ENCODE measurements at regions not wholly inside any gene's neighbourhood (a gene's known extent, or its start where the extent isn't known, plus 50 kb on each side); places are given as distances from the start of the nearest gene placed in this dataset.

DNA sequence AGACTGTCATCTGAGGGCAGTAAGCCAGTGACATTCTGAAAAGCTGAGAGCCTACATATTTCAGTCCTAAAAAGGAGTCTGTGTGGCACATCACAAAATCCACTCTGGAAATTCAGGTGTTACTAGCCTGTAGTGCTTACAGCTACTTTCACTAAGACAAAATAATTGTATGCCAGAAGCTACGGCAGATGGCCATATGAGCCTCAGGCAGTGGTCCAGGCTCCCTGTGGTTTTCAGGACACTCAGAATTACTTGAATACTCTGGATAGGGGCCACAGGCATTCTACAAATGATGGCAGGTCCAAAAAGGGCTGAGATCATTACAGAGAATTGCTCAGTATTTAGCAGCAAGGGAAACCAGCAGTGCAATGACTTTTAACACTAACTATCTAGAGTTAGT is 527.1 kb downstream of the MRPL39 start:
- H3K4me1 Mint-ChIP-seq, result peaks cover 0 to 3% (median 2%) of the 10 kb centered on the region in 3 donors
- no peak overlapping the region for H3K4me3 Mint-ChIP-seq
- H3K9me3 Mint-ChIP-seq, result peaks cover 0 to 2% (median 0%) of the 10 kb centered on the region in 3 donors
- H3K27me3 Mint-ChIP-seq, result no peaks in the 10 kb centered on the region
- peaks cover 8% of the 10 kb centered on the region for H3K36me3 Mint-ChIP-seq
- peak overlapping the region in 1 of 3 donors; percentile 28 for H3K27ac Mint-ChIP-seq

DNA sequence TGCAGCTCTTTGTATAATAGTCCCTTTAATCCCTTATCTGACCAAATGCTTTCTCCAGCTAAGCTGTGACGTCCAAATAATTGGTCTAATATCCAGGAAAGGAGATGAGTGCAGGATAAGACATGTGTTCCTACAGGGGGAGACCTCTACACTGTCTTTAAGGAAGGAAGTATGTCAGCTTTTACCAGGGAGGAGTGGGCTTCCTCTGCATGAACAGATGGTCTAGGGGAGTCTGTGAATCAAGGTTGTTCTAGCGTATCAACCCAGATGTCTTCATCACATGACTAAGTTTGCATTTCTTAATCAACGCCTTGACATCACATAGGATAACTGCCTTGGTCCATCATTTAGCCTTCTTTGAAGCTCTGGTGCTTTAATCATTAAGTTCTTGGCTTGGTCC is 528.2 kb downstream of the MRPL39 start:
- H3K27me3 Mint-ChIP-seq, result no peaks in the 10 kb centered on the region
- H3K4me3 Mint-ChIP-seq, result no peak overlapping the region
- peaks cover 5% of the 10 kb centered on the region for H3K36me3 Mint-ChIP-seq
- peaks cover 0 to 3% (median 2%) of the 10 kb centered on the region in 3 donors for H3K4me1 Mint-ChIP-seq
- peaks cover 0 to 2% (median 0%) of the 10 kb centered on the region in 3 donors for H3K9me3 Mint-ChIP-seq
- H3K27ac Mint-ChIP-seq, result no peak overlapping the region

DNA sequence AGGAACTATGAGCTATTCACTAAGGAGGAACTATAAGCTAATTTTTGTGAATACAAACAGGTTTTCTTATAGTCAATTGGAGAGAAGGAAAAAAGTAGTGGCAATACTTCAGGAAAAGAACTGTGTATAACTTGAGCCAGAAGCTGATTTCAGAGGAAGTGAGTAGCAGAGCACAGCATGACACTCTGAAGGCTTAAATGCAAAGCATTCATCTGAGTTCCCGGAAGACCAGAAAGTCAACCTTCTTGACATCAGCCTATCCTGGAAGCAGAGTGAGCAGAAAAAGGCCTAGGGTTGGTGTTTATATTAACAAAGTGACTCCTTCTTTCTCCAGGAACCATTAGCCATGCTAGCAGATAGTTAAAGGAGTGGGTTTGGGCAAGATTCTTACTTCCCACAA is 545.2 kb downstream of the MRPL39 start:
- Mint-ChIP-seq H3K36me3 (peaks cover 2% of the 10 kb centered on the region), H3K4me1 (peaks cover 17 to 29% (median 25%) of the 10 kb centered on the region in 3 donors), H3K4me3 (peak overlapping the region in 1 of 4 donors; percentile 75), H3K27me3 (no peaks in the 10 kb centered on the region), H3K9me3 (peaks cover 0 to 2% (median 1%) of the 10 kb centered on the region in 3 donors), H3K27ac (peak overlapping the region in 1 of 3 donors; percentile 56)

DNA sequence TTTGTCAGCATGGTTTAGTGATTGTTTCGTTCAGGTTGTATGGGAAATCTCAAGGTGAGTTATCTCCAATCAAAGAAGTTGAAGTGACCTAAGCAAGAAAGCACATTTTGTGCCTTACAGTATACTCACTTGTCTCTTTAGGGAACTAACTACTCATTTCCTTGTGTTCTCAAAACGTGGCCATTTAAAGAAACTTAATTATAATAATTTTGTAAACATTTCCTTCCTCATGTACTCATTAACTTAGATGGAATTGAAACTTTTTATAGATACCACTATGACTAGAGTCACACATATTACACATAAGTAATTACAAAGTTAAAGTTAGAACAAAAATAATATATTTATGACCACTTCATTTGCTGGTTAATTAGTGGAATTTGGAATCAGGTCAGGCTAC is 552.6 kb downstream of the MRPL39 start:
- peaks cover 8 to 17% (median 17%) of the 10 kb centered on the region in 3 donors for H3K4me1 Mint-ChIP-seq
- H3K4me3 Mint-ChIP-seq, result peak overlapping the region in 1 of 4 donors; percentile 47
- no peaks in the 10 kb centered on the region for H3K36me3 Mint-ChIP-seq
- H3K9me3 Mint-ChIP-seq, result peaks cover 2 to 6% (median 4%) of the 10 kb centered on the region in 3 donors
- no peaks in the 10 kb centered on the region for H3K27me3 Mint-ChIP-seq
- no peak overlapping the region for H3K27ac Mint-ChIP-seq

DNA sequence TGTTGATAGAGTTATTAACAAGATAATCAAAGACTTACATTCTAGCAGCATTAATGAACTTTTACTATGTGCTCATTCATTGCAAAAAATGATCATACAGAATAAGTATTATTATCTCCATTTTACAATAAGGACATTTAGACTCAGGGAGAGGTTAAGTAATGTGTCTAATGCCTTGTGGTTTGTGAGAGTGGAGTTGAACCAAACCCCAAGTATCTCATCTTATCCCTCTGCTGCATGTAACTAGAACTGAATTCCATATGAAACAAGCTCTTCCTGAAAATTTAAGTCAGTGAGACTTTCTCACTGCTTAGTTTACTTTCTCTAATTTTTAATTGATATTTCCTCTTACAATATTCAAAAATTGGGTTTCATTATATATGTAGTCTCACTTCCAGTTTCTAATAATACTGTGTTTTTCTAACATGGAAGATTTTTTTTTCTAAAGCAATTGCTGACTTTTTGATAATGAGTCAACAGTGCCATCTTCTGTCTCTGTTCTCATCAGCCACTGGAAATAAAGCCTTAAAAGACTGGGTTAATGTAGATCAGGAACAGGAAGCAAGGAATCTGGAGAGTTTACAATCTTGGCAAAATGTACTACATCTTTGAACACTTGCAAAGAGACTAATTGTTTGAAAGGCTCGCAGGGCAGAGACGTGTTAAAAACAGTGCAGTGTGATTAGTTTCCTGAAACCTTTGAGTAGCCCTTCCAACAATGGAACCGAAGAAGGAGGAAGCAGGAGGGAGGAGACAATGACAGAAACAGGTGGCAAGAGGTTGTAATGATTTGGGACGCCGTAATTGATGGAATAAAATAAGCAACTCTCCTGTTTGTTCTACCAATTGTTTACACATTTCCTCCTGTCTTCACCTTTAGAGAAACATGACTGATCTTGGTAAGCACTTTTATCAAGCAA is 567.6 kb downstream of the MRPL39 start:
- H3K27ac Mint-ChIP-seq, result peak overlapping the region in 1 of 3 donors; percentile 57
- H3K27me3 Mint-ChIP-seq, result no peaks in the 10 kb centered on the region
- H3K9me3 Mint-ChIP-seq, result no peaks in the 10 kb centered on the region
- H3K36me3 Mint-ChIP-seq, result no peaks in the 10 kb centered on the region
- peak overlapping the region; percentile 42 to 91 (median 77) for H3K4me3 Mint-ChIP-seq
- H3K4me1 Mint-ChIP-seq, result peaks cover 19 to 25% (median 20%) of the 10 kb centered on the region in 3 donors

DNA sequence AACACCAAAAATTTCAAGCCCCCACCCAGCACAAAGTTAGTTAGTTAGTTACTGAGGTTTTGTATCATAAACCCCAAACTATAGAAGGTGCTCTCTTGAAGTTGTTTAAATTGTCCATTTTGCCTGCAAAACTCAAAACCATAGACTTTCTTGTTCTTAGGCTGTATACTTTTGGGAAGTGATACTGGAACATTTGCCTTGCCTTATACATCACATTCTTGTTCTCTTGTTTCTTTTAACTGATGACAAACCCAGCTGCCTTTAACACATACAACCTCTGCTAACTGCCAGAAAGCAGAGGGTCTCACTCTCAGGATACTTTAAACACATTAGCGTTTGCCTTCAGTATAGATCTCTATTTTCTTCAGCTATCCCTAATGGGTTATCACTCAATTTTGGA is 570.5 kb downstream of the MRPL39 start:
- H3K4me3 Mint-ChIP-seq, result no peak overlapping the region
- H3K4me1 Mint-ChIP-seq, result peaks cover 17 to 23% (median 20%) of the 10 kb centered on the region in 3 donors
- H3K36me3 Mint-ChIP-seq, result no peaks in the 10 kb centered on the region
- no peaks in the 10 kb centered on the region for H3K27me3 Mint-ChIP-seq
- H3K27ac Mint-ChIP-seq, result no peak overlapping the region
- no peaks in the 10 kb centered on the region for H3K9me3 Mint-ChIP-seq

DNA sequence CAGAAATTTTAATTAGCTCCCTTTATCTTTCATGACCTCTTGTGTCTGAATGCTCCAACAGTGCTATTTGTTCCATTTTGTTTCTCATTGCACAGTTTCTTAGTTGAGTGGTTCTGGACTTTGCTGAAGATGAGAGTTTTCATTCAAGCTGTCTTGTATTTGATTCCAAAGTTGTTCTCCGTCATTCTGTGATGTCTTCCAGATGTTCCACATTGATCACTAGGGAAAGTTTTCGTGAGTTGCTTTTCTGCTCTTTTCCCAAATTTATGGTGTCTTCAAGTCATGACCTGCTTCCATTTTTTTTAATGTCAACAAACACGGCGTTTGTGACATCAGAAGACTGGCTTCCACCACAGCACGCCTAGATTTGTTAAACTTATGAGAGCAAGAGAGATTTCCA is 575.5 kb downstream of the MRPL39 start:
- no peak overlapping the region for H3K4me3 Mint-ChIP-seq
- no peaks in the 10 kb centered on the region for H3K9me3 Mint-ChIP-seq
- H3K27me3 Mint-ChIP-seq, result no peaks in the 10 kb centered on the region
- peaks cover 2 to 7% (median 3%) of the 10 kb centered on the region in 3 donors for H3K4me1 Mint-ChIP-seq
- no peak overlapping the region for H3K27ac Mint-ChIP-seq
- H3K36me3 Mint-ChIP-seq, result peaks cover 3% of the 10 kb centered on the region

DNA sequence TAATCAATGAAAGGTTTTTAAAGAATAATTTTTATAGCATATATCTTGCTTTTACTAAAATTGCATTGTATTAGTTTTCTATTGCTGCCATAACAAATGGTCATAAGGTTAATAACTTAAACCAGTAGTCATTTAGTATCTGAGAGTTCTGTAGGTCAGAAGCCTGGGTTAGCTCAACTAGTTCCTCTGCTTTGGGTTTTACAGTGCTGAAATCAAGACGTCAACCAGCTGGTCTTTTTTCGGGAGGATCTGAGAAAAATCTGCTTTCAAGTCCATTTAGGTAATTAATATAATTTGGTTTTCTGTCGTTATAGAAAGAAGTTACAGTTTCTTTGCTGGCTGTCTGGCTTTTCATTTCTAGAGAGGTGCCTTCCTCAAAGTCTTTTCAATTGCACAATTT is 577.7 kb downstream of the MRPL39 start:
- Mint-ChIP-seq H3K36me3 (peaks cover 3% of the 10 kb centered on the region), H3K4me1 (peaks cover 0 to 4% (median 0%) of the 10 kb centered on the region in 3 donors), H3K27ac (no peak overlapping the region), H3K27me3 (no peaks in the 10 kb centered on the region), H3K4me3 (no peak overlapping the region), H3K9me3 (peaks cover 0 to 2% (median 0%) of the 10 kb centered on the region in 3 donors)

DNA sequence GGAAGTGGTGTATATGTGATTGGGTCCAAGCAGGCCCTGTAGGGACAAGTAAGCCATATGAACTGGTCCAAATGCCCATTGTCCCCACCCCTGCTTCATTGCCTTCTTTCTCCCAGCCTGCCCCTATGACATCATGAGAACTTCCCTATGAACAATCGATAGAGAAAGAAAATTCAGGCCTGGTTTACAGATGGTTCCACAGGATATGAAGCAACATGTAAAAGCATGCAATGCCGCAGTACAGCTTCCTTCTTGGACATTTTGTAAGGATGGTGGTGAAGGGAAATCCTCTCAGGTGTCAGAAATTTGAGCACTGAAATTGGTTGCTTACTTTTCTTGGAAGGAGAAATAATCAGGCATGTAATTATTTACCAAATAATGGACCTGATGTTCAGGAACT is 581.7 kb downstream of the MRPL39 start:
- Mint-ChIP-seq H3K27me3 (no peaks in the 10 kb centered on the region), H3K36me3 (peaks cover 3% of the 10 kb centered on the region), H3K9me3 (peaks cover 0 to 2% (median 0%) of the 10 kb centered on the region in 3 donors), H3K4me1 (no peaks in the 10 kb centered on the region), H3K4me3 (no peak overlapping the region), H3K27ac (peak overlapping the region in 1 of 3 donors; percentile 68)

DNA sequence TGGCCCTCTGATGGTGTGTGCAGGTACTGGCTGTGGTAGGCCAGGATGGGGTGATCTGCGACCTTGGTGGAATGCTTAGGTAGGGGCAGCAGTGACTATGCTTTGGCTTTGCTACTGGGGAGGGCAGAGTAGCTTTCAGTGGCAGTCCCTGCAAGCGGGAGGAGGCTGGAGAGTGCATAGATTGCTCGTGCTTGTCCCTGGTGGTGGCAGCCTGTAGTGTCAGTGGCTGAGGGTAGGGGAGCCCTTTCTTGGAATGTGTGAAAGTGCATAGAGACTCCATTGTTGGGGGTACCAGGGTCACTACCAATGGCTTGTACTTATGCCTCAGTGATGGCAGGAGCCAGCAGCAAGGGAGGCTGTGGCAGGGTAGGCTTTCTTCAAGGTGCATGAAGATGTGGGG is 582.6 kb downstream of the MRPL39 start:
- Mint-ChIP-seq H3K27me3 (no peaks in the 10 kb centered on the region), H3K4me1 (no peaks in the 10 kb centered on the region), H3K27ac (peak overlapping the region in 2 of 3 donors; percentile 15 to 68), H3K36me3 (peaks cover 3% of the 10 kb centered on the region), H3K9me3 (peaks cover 0 to 4% (median 0%) of the 10 kb centered on the region in 3 donors), H3K4me3 (peak overlapping the region in 1 of 4 donors; percentile 30)

DNA sequence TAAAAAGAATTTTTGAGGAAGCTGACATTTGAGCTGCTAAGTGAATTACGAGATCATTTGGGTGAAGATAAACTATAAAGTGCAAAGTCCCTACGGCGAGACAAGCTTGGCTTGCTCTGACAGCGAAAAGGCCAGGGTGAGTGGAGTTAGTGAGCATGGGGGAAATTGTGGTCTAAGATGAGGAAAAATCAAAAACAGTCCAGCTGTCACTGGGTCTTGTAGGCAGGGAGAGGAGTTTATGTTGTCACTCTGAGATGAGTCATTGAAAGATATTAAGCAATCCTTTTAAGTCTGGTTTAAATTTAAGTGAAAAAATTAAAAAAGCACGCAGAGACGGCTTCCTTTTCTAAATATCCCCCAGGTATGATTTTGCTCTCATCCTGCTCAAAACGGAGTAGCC is 601.9 kb downstream of the MRPL39 start:
- no peaks in the 10 kb centered on the region for H3K27me3 Mint-ChIP-seq
- no peak overlapping the region for H3K4me3 Mint-ChIP-seq
- H3K9me3 Mint-ChIP-seq, result peaks cover 6 to 7% (median 6%) of the 10 kb centered on the region in 3 donors
- peaks cover 5% of the 10 kb centered on the region for H3K36me3 Mint-ChIP-seq
- H3K4me1 Mint-ChIP-seq, result peaks cover 0 to 1% (median 0%) of the 10 kb centered on the region in 3 donors
- H3K27ac Mint-ChIP-seq, result no peak overlapping the region

DNA sequence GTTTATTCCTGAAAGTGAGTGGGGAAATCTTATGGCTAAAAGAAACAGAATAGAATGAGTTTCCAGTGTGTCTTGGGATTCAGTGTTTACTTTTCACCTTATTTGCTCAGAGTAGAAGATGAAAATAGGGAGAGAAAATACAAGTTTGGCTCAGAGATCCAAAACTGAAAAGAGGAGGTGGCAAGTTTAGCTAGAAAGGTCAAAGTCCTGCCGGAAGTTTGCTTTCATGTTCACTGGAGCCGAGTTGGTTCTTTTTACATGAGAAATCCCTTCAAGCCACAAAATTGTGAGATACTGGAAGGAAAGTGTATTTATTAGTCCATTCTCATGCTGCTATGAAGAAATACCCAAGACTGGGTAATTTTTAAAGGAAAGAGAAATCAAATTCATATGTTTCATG is 604.6 kb downstream of the MRPL39 start:
- peaks cover 0 to 2% (median 1%) of the 10 kb centered on the region in 3 donors for H3K4me1 Mint-ChIP-seq
- peaks cover 5 to 7% (median 6%) of the 10 kb centered on the region in 3 donors for H3K9me3 Mint-ChIP-seq

DNA sequence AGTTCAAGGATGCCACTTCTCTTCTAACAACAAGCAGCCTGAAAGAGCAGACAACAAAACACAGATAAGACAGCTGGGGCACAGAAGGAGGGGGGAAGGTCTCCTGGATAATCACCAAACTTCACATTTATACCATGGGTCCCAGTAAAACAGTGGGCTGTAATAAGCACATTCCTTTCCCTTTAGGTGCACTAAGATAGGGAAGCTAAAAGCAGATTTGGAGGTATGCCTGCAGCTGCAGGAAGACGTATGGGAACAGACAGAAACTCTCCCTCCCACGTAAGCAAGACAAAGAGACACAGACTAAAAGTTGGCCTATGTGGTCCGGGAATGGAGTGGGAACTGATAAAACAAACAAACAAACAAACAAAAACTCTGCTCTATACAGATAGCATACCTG is 612.1 kb downstream of the MRPL39 start:
- H3K4me1 Mint-ChIP-seq, result peaks cover 0 to 6% (median 5%) of the 10 kb centered on the region in 3 donors
- no peak overlapping the region for H3K27ac Mint-ChIP-seq
- H3K4me3 Mint-ChIP-seq, result no peak overlapping the region
- H3K9me3 Mint-ChIP-seq, result peaks cover 0 to 3% (median 2%) of the 10 kb centered on the region in 3 donors
- no peaks in the 10 kb centered on the region for H3K36me3 Mint-ChIP-seq
- no peaks in the 10 kb centered on the region for H3K27me3 Mint-ChIP-seq

More for the DNA sequence above, 604.6 kb downstream of the MRPL39 start:
- no peak overlapping the region for H3K4me3 Mint-ChIP-seq
- no peak overlapping the region for H3K27ac Mint-ChIP-seq
- H3K36me3 Mint-ChIP-seq, result peaks cover 5% of the 10 kb centered on the region
- H3K27me3 Mint-ChIP-seq, result no peaks in the 10 kb centered on the region

DNA sequence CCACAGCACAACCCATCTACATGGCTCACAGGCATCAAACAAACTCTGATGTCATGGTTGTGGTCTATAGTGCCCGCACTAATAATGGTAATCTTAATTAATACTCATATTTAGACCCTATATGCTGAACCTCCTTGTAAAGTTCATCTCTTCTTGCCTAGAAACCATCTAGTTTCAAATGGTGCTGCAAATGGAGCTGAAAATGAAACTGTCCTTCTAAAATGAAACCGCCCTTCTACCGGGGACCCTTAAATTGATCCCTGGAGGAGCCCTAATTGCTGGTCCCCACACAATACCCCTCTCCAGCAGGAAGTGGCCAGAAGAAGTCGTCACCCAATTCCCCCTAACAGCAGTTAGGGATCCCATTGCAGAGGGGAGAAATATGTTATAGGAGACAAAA is 612.6 kb downstream of the MRPL39 start:
- Mint-ChIP-seq H3K27ac (no peak overlapping the region), H3K4me1 (peaks cover 0 to 5% (median 5%) of the 10 kb centered on the region in 3 donors), H3K27me3 (no peaks in the 10 kb centered on the region)

DNA sequence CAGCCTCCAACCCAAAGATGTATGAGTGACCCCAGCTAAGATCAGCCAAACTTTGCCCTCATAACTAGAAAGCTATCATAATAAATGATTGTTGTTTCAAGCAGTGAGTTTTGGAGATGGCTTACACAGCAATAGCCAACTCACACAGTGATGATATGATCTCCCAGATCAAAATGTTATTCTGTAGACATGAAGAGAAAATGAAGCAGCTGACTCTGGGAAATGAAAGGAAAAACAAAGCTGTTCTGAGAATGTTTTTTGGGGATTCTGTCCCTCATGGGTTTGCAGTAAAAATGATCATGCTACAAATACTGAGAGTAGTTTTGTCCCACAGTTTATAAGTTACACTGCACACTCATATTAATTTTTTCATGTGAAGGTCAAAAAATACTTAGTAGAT is 617.8 kb downstream of the MRPL39 start:
- Mint-ChIP-seq H3K4me3 (no peak overlapping the region), H3K27me3 (no peaks in the 10 kb centered on the region), H3K36me3 (no peaks in the 10 kb centered on the region), H3K9me3 (peaks cover 0 to 3% (median 0%) of the 10 kb centered on the region in 3 donors), H3K27ac (no peak overlapping the region), H3K4me1 (peaks cover 0 to 7% (median 1%) of the 10 kb centered on the region in 3 donors)

More for the DNA sequence above, 612.6 kb downstream of the MRPL39 start:
- H3K4me3 Mint-ChIP-seq, result peak overlapping the region in 2 of 4 donors; percentile 38 to 40
- no peaks in the 10 kb centered on the region for H3K36me3 Mint-ChIP-seq
- peaks cover 0 to 3% (median 2%) of the 10 kb centered on the region in 3 donors for H3K9me3 Mint-ChIP-seq

Measured in IgD-negative memory B cell (primary cell).